PC-9 (cell line): ENCODE measurements at regions not wholly inside any gene's neighbourhood (a gene's known extent, or its start where the extent isn't known, plus 50 kb on each side); places are given as distances from the start of the nearest gene placed in this dataset.

ENCODE experiments used
- BruUV-seq: library from RNA; stranded (reverse); fragments of 400-500 nt; replicated peaks from 2 replicates; lab custom pipeline; 2021; lab: Mats Ljungman, UMichigan
- CTCF ChIA-PET: fragments of 300-600 bp; sonication (Branson Sonifier 250); formaldehyde crosslinking; loops from one replicate; lab custom pipeline; 2022; ENCODE audit warnings: antibody characterized with exemption; lab: Charles Lee
- POLR2A ChIA-PET: fragments of 300-600 bp; sonication (Branson Sonifier 250); formaldehyde crosslinking; loops from one replicate; lab custom pipeline; 2022; ENCODE audit warnings: antibody characterized with exemption; ENCODE audit not compliant: unreplicated experiment; lab: Charles Lee
- DNase-seq, 2 experiments: peaks; one replicate each; pipeline versions ENCODE4 v3.0.0 to v3.0.0-alpha.2; 2015 to 2022; ENCODE audit warnings: mixed read lengths in 1 of 2
- H2AFZ ChIP-seq: fragments of 200-600 bp; sonication (generic); 2 replicates; pipeline ENCODE4 v1.8.1; 2017; ENCODE audit warnings: antibody characterized with exemption
- H3F3A ChIP-seq: fragments of 200-600 bp; sonication (generic); 2 replicates; pipeline ENCODE4 v1.8.1; 2017; ENCODE audit warnings: antibody characterized with exemption, mild to moderate bottlenecking, low read depth; ENCODE audit not compliant: insufficient read depth
- H3K27ac ChIP-seq: fragments of 200-600 bp; sonication (generic); 2 replicates; pipeline ENCODE4 v1.6.1; 2016; ENCODE audit warnings: mixed run types
- H3K27me3 ChIP-seq: fragments of 200-600 bp; sonication (generic); 2 replicates; pipeline ENCODE4 v1.6.1; 2016; ENCODE audit warnings: low read depth, mixed run types; ENCODE audit not compliant: insufficient read depth
- H3K36me3 ChIP-seq: fragments of 200-600 bp; sonication (generic); 2 replicates; pipeline ENCODE4 v1.6.1; 2016; ENCODE audit warnings: low read depth, mixed run types
- H3K4me1 ChIP-seq: fragments of 200-600 bp; sonication (generic); replicated peaks from 2 replicates; pipeline ENCODE4 v1.6.1; 2016; ENCODE audit warnings: mixed run types; ENCODE audit not compliant: insufficient read depth
- H3K4me2 ChIP-seq: fragments of 200-600 bp; sonication (generic); 2 replicates; pipeline ENCODE4 v1.6.1; 2017; ENCODE audit warnings: mixed run types
- H3K4me3 ChIP-seq: fragments of 200-600 bp; sonication (generic); 2 replicates; pipeline ENCODE4 v1.6.1; 2016; ENCODE audit warnings: mixed run types
- H3K79me2 ChIP-seq: fragments of 200-600 bp; sonication (generic); 2 replicates; pipeline ENCODE4 v1.6.1; 2017; ENCODE audit warnings: low read depth, mixed run types
- H3K9me2 ChIP-seq: fragments of 200-600 bp; sonication (generic); 2 replicates; pipeline ENCODE4 v1.8.1; 2017; ENCODE audit warnings: mild to moderate bottlenecking; ENCODE audit not compliant: insufficient read depth
- H3K9me3 ChIP-seq: fragments of 200-600 bp; sonication (generic); 2 replicates; pipeline ENCODE4 v1.8.1; 2016; ENCODE audit warnings: low read depth; ENCODE audit not compliant: insufficient read depth
- H4K20me1 ChIP-seq: fragments of 200-600 bp; sonication (generic); 2 replicates; pipeline ENCODE4 v1.8.1; 2017; ENCODE audit not compliant: insufficient read depth
- CTCF ChIP-seq: fragments of 200-600 bp; sonication (generic); conservative IDR thresholded peaks from 2 replicates; pipeline ENCODE4 v1.6.1; 2017; ENCODE audit warnings: mixed run types, antibody characterized with exemption, mild to moderate bottlenecking, moderate library complexity
- EZH2 ChIP-seq: fragments of 200-600 bp; sonication (generic); IDR thresholded peaks from 2 replicates; pipeline ENCODE4 v1.8.0; 2017; ENCODE audit warnings: antibody characterized with exemption, low read depth
- intact Hi-C: fragments of 100-400 bp; cut with micrococcal nuclease; formaldehyde crosslinking; loops from one replicate; pipeline ENCODE4 v1.10.0; 2022; ENCODE audit not compliant: unreplicated experiment

- H3F3A ChIP-seq: no peaks in the 10 kb centered on the region
- TF ChIP-seq CTCF (no peak), EZH2 (no peak)
- no peaks in the 10 kb centered on the region for H3K27me3 ChIP-seq
- intact Hi-C loops: no loop called here
- no peak overlapping the region for H3K4me2 ChIP-seq
- no TSS peak for BruUV-seq
- no peak overlapping the region for H3K4me3 ChIP-seq
- H3K79me2 ChIP-seq: no peaks in the 10 kb centered on the region
- POLR2A ChIA-PET: no interaction called here
- H3K27ac ChIP-seq: no peak overlapping the region
- H4K20me1 ChIP-seq: no peaks in the 10 kb centered on the region
- no peak for DNase-seq
- no peaks in the 10 kb centered on the region for H3K9me2 ChIP-seq
- CTCF ChIA-PET: no interaction called here
- H3K36me3 ChIP-seq: no peaks in the 10 kb centered on the region
- H3K4me1 ChIP-seq: no peaks in the 10 kb centered on the region
- H2AFZ ChIP-seq: no peak overlapping the region
- H3K9me3 ChIP-seq: no peaks in the 10 kb centered on the region
Observed at GRCh38 chr4:64014647-64015046, 394.6 kb downstream of the TECRL start.

- DNase-seq: no peak
- ChIA-PET POLR2A (no interaction called here), CTCF (no interaction called here)
Observed at GRCh38 chr4:64001229-64001898, 407.9 kb downstream of the TECRL start.

GRCh38 chr4:64000241-64000640, 409.0 kb downstream of the TECRL start:
- CTCF ChIA-PET: no interaction called here

More at GRCh38 chr4:64001229-64001898, 407.9 kb downstream of the TECRL start:
- Histone ChIP-seq H3K27ac (no peak overlapping the region), H3K36me3 (no peaks in the 10 kb centered on the region), H3F3A (no peaks in the 10 kb centered on the region), H3K79me2 (no peaks in the 10 kb centered on the region), H3K4me1 (no peaks in the 10 kb centered on the region), H3K4me3 (no peak overlapping the region), H2AFZ (no peak overlapping the region), H3K9me2 (no peaks in the 10 kb centered on the region), H3K9me3 (no peaks in the 10 kb centered on the region), H3K4me2 (no peak overlapping the region), H4K20me1 (no peaks in the 10 kb centered on the region), H3K27me3 (no peaks in the 10 kb centered on the region)
- intact Hi-C loops: no loop called here
- no TSS peak for BruUV-seq
- no peak for TF ChIP-seq CTCF
- no peak for TF ChIP-seq EZH2

More at GRCh38 chr4:64000241-64000640, 409.0 kb downstream of the TECRL start:
- H3K9me2 ChIP-seq: no peaks in the 10 kb centered on the region
- no peaks in the 10 kb centered on the region for H4K20me1 ChIP-seq
- H3K9me3 ChIP-seq: no peaks in the 10 kb centered on the region
- H3K79me2 ChIP-seq: no peaks in the 10 kb centered on the region
- no peak overlapping the region for H3K4me3 ChIP-seq
- H3K27me3 ChIP-seq: no peaks in the 10 kb centered on the region
- H3F3A ChIP-seq: no peaks in the 10 kb centered on the region
- intact Hi-C loops: no loop called here
- H3K4me2 ChIP-seq: no peak overlapping the region
- TF ChIP-seq EZH2: no peak
- TF ChIP-seq CTCF: no peak
- no peak overlapping the region for H3K27ac ChIP-seq
- DNase-seq: no peak
- no peaks in the 10 kb centered on the region for H3K4me1 ChIP-seq
- POLR2A ChIA-PET: no interaction called here
- BruUV-seq: no TSS peak
- H3K36me3 ChIP-seq: no peaks in the 10 kb centered on the region
- H2AFZ ChIP-seq: no peak overlapping the region
